Activated CD4-positive, alpha-beta T cell treated with anti-CD3 and anti-CD28 coated beads, Interleukin-10, Interleukin-2, amounts not matched to agents 100 ng/mL and 50 ng/mL, durations not matched to agents 16 hours and 8 hours (primary cell): ENCODE measurements at regions not wholly inside any gene's neighbourhood (a gene's known extent, or its start where the extent isn't known, plus 50 kb on each side); places are given as distances from the start of the nearest gene placed in this dataset.
A peak's percentile ranks its signal among the peaks of the same experiment; 100 is the strongest.

ENCODE experiments used
- DNase-seq: peaks from one replicate; pipeline ENCODE4 v3.0.0-alpha.2; 2020

DNA sequence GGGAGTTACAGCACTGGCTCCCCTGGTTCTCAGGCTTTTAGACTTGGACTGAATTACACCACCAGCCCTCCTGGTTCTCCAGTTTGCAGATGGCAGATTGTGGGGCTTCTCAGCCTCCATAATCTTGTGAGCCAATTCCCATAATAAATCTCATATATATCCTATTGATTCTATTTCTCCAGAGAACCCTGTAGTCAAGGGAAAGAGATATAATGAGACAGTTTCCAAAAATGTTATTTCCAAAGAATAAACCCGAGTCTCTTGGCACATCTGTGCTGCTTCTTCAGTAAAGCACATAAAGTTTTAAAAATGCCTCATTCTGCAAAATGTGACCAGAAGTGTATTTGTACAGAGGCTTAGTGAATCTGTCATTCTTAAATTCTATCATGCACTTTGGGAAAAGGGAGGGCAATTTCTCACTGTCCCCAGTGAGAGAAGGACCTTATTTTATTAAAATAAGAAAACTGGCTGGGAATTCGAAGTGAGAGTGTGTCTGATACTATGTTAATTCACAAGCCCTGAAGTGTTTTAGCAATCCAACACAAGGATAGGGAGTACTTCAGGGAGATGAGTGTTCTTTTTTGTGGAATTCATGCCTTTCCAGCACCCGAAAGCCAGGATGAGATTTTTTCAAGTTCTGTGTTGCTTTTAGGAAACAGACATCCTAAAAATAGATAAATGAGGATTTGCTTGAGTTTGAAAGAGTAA, 282.4 kb upstream of the CHAC2 start:
- DNase-seq: no peak

- peak; percentile 32 for DNase-seq
Measured at GRCh38 chr2:53484531-53484930, 283.1 kb upstream of the CHAC2 start.

DNA sequence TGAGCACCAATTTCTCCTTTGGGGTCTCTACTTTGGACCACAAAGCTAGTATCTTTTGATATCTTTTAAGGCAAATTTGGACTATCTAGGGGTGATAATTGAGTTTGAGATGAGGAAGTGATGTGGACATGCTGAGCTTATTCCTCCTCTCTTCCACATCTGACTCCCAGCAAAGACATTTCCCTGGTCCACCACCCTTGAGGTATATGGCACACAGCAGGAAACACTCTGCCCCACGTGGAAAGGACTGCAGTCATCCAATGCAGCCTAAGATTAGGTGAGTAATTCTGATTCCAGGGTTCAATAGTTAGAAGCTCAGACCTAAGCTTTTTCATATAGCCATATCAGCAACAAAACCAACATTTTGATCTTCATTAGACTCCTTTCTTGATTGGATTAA, 290.1 kb upstream of the CHAC2 start:
- DNase-seq: no peak

DNA sequence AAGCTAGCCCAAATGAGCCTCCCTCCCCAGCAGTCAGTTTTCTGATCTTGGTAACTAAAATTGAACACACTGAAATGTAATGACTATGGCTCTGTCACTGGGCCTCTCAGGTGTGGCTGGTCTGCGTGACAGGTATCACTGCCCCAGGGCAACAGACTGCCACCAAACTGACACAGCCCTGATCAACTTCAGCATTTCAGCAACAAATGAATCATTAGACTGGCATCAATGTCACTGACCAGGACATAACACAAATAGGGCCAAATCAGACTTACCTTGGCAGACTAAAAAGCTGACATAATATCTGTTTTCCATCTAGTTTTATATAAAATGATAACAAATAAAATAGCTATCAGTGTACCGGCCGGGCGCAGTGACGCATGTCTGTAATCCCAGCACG, 290.8 kb upstream of the CHAC2 start:
- DNase-seq: no peak

- no peak for DNase-seq
Measured at GRCh38 chr2:53475766-53476165, 291.8 kb upstream of the CHAC2 start.

DNA sequence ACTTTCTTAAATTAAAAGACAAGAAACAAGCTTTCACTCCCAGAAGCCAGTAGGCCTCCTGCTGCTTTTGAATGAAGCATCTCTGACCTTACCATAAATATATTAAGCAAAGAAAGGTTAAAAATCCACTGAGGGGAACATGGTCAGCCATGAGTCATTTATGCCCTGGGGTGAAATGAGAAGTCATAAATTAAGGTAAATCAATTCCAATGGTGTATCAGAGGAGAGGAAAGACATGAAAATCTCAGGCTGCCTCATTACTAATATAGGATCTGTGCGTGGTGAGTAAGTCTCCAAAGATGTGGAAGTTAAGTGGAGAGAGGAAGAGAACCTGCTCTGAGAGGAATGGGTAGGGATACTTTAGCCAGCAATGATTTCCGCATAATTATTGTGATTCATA, 292.3 kb upstream of the CHAC2 start:
- no peak for DNase-seq

- no peak for DNase-seq
Measured at GRCh38 chr2:53474914-53475313, 292.7 kb upstream of the CHAC2 start.

- no peak for DNase-seq
Measured at GRCh38 chr2:53473775-53474311, 293.8 kb upstream of the CHAC2 start.

DNA sequence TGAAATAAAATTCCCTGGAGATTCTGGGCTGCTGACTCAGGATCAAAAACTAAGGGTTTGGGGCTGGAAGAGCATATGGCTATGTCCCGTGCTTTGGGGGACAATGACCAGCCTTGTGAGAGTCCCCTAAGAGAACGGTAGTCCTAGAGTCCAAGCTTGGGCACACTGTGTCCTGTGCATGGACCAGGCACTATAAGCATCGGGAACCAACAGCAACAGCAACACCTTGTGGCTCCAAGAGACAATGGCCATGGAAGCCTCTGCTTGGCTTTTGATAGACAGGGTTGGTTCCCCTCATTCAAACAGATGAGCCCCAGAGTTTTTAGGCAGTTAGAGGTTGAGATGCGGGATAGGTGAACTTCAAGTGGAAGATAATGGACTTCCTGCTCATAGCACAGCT, 294.4 kb upstream of the CHAC2 start:
- DNase-seq: no peak

DNA sequence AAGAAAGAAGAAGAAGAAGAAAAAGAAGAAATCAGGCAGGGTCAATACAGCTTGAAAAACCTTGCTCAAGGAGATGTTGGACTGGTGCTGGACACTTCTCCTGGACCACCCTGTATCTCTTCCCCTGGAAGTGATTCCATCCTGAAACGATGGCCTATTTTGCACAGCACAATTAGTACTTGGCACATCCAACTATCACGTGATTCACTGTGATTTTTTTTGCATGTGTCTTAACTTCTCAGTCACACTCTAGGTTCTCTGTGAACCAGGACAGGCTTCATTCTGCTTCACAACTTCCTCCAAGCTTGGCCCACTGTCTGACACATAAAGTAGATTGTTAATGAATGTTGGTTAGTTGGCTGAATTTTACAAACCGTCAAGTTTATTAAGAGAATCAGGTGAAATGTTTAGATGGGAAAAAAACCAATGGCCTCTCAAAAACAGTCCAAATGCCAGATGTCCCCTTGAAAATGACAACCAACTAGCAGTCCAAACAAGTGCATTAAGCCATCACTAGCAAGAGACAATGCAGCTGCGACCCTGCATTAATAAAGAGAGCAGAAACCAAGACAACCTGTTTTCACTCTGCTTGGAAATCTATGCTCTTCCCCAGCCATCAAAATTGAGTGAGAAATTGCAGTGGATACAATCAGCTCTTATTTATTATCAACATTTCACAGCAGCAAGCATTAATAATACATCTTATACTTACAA, 300.0 kb upstream of the CHAC2 start:
- no peak for DNase-seq

DNA sequence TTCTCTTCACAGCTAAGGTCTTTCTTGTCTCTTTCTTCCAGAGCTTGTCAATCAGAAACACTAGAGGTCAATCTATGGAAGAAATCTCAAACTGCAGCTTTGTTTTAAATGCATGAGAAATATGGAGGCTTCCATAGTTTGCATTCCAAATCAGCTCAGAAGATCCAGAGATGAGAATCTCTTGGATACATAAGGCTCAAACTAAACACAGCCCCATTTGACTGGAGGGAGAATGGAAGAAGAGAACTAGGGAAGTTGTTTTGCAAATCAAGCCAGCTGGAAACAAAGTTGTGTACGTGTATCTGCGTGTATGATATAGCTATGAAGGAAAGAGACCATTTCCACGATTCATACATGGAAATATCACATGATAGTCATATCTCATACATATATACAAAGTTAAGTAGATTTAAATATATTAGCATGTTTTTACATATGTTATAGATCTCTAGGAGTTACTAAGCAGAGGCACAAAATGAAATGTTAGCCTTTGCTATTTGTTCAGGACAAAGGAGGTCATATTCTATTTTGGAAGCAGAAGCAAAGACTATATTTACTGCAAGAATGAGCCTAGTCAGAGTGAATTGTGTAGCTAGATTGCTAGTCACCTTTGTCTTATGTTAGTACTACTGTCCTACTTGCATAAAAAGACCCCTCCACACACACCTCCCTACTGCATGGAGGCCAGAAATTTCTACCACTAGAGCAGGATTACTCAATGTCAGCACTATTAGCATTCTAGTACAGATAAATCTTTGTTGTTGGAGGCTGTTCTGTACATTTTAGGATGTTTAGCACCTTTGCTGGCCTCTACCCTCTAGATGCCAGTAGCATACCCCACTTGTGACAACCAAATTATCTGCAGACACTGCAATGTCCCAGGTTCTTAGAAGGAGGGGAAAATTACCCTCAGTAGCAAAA, 303.5 kb upstream of the CHAC2 start:
- no peak for DNase-seq

DNA sequence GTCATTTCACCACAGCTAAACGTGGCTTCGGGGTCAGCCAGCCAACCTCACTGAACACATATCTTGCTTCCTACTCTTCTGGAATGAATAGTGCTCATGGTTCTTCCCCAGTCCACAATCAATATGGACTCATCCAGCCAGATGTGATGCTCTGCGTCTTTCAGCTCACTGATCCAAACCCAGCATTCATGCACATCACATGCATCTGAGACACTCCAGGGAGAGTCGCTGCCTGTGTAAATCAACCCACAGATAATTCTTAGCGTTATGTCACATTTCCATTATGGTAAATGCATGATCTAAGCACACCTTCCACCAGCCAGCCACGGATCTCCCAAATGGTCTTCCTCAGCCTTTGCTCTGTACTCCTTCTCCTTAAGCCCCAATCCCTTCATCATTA, 306.7 kb upstream of the CHAC2 start:
- no peak for DNase-seq

- DNase-seq: no peak
Measured at GRCh38 chr2:53460347-53460746, 307.3 kb upstream of the CHAC2 start.

DNA sequence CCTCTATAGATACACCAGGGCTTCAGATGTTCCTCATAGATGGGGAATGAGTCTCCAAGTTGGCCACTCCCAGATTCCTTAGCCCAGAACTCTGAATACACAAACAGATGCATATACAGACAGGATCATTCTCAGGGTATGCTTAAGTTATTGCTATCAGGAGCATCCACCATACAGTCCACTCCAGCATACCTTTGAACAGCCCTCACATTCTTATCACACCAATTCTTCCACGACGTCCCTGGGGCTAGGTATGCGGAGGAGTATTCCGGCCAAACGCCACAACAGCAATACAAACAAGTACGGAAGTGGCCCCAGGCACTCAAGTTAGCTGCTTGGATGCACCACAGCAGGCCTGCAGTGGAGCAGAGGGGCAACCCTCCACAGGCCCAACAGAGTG, 312.5 kb upstream of the CHAC2 start:
- DNase-seq: no peak

DNA sequence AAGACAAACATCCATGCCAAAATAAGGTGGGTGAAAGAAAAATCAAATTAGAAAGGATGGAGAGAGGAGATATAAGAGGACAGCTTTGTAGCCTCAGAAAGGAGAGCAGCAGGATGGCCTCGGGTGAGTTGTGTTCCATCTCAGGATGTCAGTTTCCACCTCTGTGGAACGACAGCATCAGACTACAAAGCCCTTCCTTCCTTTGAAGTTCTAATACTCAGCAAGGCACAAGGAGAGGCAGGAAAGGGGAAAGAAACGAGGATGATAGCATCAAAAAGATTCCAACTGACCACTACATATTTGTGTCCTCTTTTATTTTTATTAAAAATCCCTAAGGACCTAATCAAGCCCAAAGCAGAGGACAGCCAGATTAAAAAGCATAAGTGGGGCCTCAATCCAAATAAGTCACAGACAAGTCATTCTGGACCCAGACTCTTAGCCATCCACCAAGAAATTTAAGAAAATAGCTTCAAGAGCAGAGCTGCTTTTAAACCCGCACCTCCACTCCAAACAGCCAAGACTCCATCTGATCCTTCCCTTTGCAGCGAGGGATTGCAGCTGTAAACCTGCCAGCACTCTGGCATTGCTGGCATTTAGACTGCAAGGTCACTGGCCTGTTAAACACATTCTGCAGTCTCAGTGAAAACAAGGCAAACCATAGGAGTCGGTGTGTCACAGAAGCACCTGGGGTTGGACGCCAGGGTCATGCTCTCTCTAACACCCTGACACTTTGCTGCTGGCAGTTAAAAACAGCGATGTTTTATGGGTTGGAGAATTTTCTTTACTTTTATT, 314.5 kb upstream of the CHAC2 start:
- DNase-seq: no peak

DNA sequence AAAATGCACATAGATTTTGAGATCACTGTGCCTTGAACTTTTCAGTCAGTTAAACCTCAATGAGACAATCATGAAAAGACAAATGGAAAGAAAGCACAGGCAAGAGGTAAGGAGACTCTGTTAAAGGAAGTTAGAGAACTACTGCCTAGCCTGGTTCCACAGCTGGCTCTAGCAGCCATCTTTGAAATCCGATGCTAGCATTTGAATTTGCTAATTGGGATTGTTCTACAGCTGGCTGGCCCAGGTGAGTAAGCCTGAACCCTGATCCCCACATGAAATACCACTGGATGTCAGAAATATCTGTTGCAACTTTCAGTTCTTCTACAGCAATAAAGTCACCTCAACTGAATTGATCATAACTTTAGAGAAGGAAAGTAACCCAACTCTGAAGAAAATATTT, 315.2 kb upstream of the CHAC2 start:
- no peak for DNase-seq

GRCh38 chr2:53450923-53451322, 316.7 kb upstream of the CHAC2 start:
- no peak for DNase-seq

GRCh38 chr2:53448591-53448990, 319.0 kb upstream of the CHAC2 start:
- DNase-seq: no peak

DNA sequence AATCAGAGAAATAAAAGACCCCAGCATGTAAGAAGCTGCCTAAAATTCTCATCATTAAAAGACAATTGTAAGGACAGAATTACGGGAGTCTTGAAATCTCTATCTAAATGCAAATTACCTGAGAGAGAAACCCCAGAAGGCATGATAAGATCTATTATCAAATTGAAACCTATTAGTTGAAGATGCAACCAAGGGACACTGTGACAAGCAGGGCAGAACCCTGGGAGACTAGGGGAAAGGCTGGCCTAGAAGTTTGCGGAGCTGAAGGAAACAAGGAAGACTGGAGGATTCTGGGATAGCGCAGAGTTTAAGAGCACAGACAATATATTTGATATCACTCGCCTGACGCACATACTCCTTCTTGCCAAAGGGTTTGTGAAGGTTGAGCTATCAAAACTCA, 319.5 kb upstream of the CHAC2 start:
- no peak for DNase-seq

GRCh38 chr2:53445383-53446070, 322.1 kb upstream of the CHAC2 start:
- DNase-seq: peak; percentile 24

DNA sequence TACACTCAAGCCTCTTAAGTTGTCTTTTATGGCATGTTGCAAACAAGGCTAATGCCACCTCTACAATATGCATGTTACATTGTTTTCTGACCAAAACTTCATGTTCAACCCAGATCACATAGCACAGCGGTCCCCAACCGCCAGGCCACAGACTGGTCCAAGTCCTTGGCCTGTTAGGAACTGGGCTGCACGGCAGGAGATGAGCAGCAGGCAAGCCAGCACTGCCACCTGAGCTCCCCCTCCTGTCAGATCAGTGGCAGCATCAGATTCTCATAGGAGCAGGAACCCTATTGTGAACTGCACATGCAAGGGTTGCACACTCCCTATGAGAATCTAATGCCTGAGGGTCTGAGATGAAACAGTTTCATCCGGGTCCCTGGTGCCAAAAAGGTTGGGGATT, 324.8 kb upstream of the CHAC2 start:
- no peak for DNase-seq

GRCh38 chr2:53442093-53442492, 325.5 kb upstream of the CHAC2 start:
- DNase-seq: no peak
